Heart left ventricle (tissue), 13 donors: ENCODE measurements at regions not wholly inside any gene's neighbourhood (a gene's known extent, or its start where the extent isn't known, plus 50 kb on each side); places are given as distances from the start of the nearest gene placed in this dataset.

Experiments
- CTCF ChIP-seq, 12 donors: fragments of 200-600 bp; sonication (generic) in 4 of 12; IDR thresholded peaks; one replicate each; pipeline versions ENCODE4 v1.5.0 to v1.8.0; 2018 to 2022; ENCODE audit warnings: antibody characterized with exemption in 12 of 12, mild to moderate bottlenecking in 5 of 12
- POLR2A ChIP-seq, 2 donors: fragments of 450-650 bp; IDR thresholded peaks; one replicate each; pipeline ENCODE4 v1.6.1; 2017; ENCODE audit warnings: antibody characterized with exemption in 2 of 2, mild to moderate bottlenecking in 2 of 2, moderate library complexity in 2 of 2
- donor health status: ischemic (EF 13 %, LVEDD 7.1; RV severe dilation, severe dysfunction).
- donor health status: DM: no; HTN: yes; CAD: no.
- donor health status: DM: no; HTN: no; CAD: no.
- donor health status: ischemic (EF 25% LVEDD 6.9; RV normal size, moderate dysfunction).
- donor health status: ischemic (EF 25% LVEDD 5.7; RV mildly dilated, moderate dysfunction).
- donor health status: ischemic (EF 35%, LVEDD 5.7; RV mildly dilated, moderate dysfunction).
- donor health status: nonischemic (EF 11% LVEDD 7.7; RV severe dilation, severe dysfunction).
- donor health status: DM: yes; HTN: yes; CAD: no.
- donor health status: PGD.
- donor health status: ischemic (EF 29% LVEDD 5.4; RV normal size, mild dysfunction).
- donor health status: nonischemic (EF 23%, LVEDD 6.1; RV moderate dilation, normal function).

- TF ChIP-seq POLR2A (IDR thresholded peaks at IDR 0.05): no peak
- TF ChIP-seq CTCF (IDR thresholded peaks at IDR 0.05): no peak
Observed at GRCh38 chr20:12512755-12513154, 496.0 kb upstream of the SPTLC3 start.
